ENCODE measurements at regions not wholly inside any gene's neighbourhood (a gene's known extent, or its start where the extent isn't known, plus 50 kb on each side); places are given as distances from the start of the nearest gene placed in this dataset.

GRCh38 chr21:17389311-17389710, 123.5 kb upstream of the CXADR start:
- TF ChIP-seq POLR2A (IDR thresholded peaks at IDR 0.05; ENCODE audit: low read depth, low read length) (no peak), POLR2AphosphoS5 (IDR thresholded peaks at IDR 0.05; ENCODE audit: low read depth, low read length) (no peak)

All from GM12892 (cell line).